HCT116 (cell line): ENCODE measurements at regions not wholly inside any gene's neighbourhood (a gene's known extent, or its start where the extent isn't known, plus 50 kb on each side); places are given as distances from the start of the nearest gene placed in this dataset.

Experiments used
- CEBPB ChIP-seq: IDR thresholded peaks from 2 replicates; pipeline ENCODE4 v1.6.1; 2012; ENCODE audit warnings: low read depth
- CTCF ChIP-seq, 3 experiments: fragments of 200-600 bp in 1 of 3; sonication (generic) in 1 of 3; IDR thresholded peaks in 2 of 3; conservative IDR thresholded peaks in 1 of 3; 2 replicates each; pipeline ENCODE4 v1.5.1; 2012 to 2017; ENCODE audit warnings: low read depth in 2 of 3, low read length in 2 of 3, antibody characterized with exemption in 1 of 3, borderline replicate concordance in 1 of 3, control low read depth in 1 of 3, mild to moderate bottlenecking in 1 of 3, mixed read lengths in 1 of 3, mixed run types in 1 of 3, moderate library complexity in 1 of 3; ENCODE audit not compliant: insufficient read depth in 1 of 3
- MAX ChIP-seq: IDR thresholded peaks from 2 replicates; pipeline ENCODE4 v1.6.1; 2012
- ZNF274 ChIP-seq: fragments of 200-500 bp; sonication (Bioruptor generic); IDR thresholded peaks from 2 replicates; pipeline ENCODE4 v1.6.1; 2014; ENCODE audit warnings: mild to moderate bottlenecking, low read depth, low read length, inconsistent platforms

DNA sequence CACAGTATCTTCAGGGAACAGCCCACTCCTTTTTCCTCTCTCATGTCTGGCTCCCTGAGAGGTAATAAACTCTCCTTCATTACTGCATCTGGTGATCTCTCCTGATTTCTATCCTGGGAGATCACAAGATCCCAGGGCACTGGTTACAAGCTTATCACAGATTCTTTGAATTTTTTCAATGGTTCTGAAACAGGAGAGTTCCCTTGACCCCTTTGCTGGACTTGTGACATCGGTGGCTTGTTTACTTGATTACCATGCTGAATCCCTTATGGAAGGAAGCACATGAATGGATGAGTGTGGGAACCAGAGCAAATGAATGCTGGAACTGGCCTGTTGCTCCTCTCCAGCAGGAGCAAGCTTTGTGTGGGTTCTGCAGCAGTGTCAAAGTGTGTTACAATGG, 67.2 kb upstream of the HNMT start:
- TF ChIP-seq CTCF (IDR thresholded peaks at IDR 0.05 in 2 of 3, conservative IDR thresholded peaks at IDR 0.05 in 1 of 3; ENCODE audit: borderline replicate concordance in 1 of 3, insufficient read depth in 1 of 3, low read depth in 2 of 3, low read length in 2 of 3), result no peak
- TF ChIP-seq ZNF274, result no peak
- no peak for TF ChIP-seq MAX
- no peak for TF ChIP-seq CEBPB
